OCI-M1 (cell line): ENCODE measurements at regions not wholly inside any gene's neighbourhood (a gene's known extent, or its start where the extent isn't known, plus 50 kb on each side); places are given as distances from the start of the nearest gene placed in this dataset.
A peak's percentile ranks its signal among the peaks of the same experiment; 100 is the strongest.

Source experiments
- DNase-seq: peaks from one replicate; lab custom pipeline; 2025; lab: John Stamatoyannopoulos, UW

DNA sequence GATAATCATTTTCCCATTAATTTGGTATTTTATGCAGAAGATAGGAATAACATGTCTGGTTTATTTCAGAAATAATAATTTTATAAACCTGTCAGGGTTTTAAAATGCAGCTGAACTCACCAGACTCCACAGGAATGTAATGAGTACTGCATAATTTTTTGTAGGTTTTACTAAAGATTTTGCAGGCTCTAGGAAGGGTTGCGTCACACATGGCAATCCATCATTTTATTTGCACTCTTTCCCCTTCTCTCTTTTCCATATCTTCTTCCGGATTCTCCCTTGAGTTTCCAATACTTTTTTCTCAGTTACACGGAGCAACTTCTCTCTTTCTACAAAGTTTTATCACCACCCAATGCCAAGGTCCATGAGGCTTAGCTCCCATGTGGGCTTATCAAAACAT, 234.7 kb downstream of the NFKBIZ start:
- peak; percentile 39 for DNase-seq

DNA sequence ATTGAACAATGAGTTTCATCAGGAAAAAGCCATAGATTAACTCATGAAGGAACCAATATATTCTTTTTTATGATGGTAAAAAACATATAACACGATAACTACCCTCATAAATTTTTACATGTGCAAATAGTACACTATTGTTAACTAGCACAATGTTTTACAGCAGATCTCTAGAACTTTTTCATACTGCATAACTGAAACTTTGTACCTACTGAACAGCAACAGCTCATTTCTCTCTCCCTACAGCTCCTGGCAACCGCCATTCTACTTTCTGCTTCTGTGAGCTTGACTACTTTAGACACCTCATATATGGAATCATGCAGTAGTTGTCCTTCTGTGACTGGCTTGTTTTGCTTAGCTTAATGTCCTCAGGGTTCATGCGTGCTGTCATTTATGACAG, 235.4 kb downstream of the NFKBIZ start:
- no peak for DNase-seq

DNA sequence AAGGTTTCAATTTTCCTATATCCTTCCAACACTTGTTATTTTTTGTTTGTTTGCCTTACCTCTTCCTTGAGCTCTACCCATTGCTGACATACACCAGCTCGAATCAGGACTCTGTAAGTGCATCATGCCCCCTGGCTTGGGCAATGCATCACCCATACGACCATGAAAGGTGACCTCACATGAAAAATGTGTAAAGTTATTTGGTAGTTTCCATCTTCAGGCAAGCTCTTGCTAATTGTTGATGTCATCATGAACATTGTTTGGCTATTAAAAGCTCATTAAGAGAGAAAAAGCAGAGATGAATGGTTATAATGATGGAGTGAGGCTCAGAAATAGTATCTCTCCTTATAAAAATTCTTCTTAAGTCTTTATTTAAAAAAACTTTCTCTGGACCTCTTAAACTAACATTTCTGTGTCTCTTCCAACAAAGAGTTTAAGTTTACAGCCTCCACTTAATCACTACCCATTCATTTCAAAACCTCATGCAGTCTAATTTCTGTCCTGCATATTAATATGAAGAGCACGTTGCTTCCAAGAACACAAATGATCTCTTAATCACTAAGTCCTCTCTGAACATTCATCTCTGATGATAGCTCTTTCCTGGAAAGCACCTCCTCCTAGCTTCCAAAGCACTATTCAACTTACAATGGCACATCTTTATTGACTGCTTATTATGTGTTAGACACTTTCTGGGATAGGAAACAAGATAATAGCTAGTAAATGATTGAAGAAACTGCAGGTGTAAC, 236.3 kb downstream of the NFKBIZ start:
- DNase-seq = peak; percentile 52

DNA sequence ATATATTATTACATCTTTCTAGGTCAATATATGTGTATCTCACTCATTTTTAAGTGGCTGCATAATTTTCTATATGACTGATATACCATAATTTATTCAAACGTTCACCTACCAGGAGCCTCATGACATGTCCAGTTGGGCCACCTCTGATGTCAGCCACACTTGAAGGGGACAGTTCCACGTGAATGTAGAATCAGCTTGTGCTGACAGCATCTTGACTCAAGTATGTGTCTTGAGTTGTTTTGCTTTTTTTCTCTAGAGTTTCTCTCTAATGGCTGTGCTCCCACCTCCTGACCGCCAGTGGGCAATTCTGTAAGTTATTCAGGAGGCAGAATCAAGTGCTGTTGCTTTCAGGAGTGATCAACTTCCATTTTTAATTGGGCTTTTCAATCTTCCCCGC, 237.9 kb downstream of the NFKBIZ start:
- DNase-seq = no peak

DNA sequence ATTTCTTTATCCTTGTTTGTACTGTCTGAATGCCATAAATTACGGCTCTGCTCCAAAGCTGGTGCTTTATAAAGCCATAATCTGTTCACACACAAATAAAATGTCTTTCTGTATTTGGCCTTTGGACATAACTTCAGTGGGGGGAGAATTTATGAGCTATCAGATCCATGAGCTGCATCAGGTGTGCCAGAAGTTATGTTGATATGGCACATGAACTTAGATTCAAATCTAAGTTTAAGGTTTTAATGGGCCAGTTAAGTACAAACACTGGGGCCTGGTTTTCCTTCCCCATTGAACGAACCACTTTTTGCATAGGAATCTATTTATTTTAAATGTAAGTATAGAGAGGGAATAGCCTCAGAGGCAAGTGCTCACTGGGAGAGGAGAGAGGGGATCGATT, 239.9 kb downstream of the NFKBIZ start:
- no peak for DNase-seq

DNA sequence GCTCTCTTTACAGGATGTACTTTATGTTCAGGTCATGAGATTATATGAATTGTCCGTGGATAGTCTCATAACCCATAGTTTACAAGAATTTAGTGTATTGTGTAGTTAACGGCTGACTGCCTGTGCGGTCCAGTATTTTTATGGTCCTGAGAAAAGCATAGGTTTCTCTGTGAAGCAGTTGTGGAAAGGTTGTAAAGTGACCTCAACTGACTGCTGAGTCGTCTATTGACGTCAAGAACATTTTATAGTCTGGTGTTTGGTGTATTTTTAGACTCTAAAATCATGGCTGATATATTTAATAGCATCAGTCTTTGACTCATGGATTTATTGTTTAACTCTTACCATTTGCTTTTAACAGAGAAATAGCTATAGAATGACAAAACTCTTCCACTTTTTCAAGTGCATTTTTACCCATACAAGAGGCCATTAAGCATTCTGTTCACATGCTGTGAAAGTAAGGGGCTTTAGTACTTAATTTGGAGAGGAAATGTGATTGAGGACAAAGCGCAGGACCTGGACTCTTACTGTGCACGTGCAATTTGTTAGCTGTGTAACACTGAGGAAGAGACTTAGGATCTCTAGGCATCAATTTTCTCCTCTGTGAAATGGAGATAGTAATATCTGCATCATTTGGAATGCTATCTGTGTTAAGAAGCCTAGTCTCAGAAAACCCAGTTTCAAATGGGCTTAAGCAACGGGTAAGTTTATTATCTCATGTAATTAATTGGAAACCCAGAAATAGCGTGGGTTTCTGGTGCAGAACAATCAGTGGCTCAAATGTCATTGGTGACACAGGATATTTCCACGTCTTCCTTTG, 240.8 kb downstream of the NFKBIZ start:
- no peak for DNase-seq

DNA sequence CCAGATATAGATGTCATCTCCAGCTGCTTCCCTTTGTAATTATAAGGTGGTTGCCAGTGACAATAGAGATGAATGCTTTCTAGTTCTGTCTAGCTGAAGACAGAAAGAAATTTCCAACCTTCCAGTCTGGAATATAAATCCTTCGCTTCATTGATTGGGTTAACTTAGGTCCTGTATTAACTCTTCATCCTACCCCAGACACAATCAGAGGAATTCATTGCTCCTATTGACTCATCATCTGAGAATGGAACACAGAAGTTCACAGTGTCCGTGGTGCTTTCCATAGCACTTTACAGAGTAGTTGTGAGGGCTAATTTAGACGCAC, 241.4 kb downstream of the NFKBIZ start:
- DNase-seq = no peak

DNA sequence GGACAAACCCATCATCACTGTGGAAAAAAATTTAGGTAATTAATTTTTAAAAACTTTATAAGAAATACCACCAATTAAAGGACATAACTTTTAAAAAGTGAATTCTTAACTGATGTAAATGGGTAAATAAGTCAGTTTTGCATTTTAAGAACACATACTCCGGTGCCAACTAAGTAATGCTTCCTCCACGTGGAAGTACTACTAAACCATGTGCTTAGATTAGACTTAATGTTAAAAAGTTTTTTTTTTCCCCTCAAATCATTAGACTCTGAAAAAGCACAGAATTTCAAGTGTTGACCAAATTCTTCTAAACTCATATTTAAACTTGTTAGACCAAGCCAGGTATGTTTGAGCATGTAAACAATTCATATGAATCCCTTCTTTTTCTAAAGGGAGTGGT, 242.0 kb downstream of the NFKBIZ start:
- no peak for DNase-seq

DNA sequence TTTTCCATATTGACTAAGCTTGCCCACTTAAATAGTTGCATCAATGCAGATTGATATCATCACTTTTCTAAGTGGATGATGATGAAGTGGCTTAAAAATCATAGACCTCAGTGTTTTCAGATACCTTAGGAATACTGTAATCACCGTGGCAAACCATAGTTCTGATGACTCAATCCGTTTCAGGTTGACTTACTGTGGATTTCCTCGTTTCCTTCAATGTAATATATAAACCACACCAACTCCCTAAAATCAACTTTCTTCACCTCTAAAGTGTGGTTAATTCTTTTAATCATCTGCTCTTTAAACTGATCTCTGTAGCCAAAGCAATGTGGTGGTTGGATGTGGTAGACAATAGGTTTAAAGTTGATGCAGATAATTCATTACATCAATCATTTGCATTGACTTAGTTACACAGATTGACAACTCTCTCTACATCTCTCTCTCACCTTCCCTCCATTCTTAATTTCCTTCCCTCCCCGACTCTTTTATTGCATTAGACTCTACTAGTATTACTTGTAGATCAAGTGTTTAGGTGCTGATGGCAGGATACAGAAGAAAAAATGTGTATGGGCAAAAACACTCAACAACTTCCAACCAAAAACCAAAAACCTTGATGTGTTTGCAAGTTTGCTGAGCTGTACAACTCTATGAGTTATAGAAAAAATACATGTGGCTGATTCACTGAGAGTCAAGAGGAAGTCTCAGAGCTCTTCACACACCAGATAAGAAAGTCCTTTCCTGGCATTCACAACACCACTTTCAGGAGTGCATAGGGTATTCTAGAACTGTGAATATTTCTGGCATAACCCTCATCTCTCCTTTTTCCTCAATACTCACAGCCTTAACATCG, 243.5 kb downstream of the NFKBIZ start:
- DNase-seq = peak; percentile 67

DNA sequence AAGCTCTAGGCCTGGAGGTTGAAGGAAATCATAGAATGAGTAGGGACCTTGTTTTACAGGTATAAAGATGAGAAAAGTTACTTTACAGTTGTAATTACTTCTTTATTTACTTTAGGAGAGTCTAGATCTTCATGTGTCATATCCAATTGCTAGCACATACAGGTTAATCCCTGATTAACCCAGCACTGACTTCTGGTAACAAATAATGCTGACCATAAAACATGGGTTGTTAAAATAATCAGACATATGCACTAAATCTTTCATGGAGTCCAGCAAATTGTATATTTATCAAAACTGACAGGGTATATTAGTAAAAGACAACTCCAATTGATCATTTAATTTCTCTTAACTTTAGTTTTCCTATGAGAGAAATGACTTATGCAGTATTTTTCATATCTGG, 245.2 kb downstream of the NFKBIZ start:
- DNase-seq = no peak

DNA sequence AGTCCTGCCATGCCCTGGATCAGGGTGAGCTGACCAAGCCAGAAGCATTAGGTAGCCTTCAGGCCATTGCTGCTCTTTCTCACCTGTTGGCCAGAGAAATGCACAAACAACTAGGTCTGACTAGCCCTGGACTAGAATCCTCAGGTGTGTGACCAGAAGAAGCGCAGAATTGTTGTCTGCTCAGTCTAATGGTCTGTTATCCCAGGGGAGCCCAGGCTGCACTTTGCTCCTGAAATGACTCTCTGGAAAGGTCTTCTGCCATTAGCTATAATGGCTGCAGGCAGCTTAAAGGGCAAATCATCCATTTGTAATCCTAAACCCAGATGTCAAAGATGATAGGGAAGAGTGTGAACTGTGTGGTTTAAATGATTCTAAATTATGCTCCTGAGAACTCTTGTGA, 246.1 kb downstream of the NFKBIZ start:
- DNase-seq = no peak

DNA sequence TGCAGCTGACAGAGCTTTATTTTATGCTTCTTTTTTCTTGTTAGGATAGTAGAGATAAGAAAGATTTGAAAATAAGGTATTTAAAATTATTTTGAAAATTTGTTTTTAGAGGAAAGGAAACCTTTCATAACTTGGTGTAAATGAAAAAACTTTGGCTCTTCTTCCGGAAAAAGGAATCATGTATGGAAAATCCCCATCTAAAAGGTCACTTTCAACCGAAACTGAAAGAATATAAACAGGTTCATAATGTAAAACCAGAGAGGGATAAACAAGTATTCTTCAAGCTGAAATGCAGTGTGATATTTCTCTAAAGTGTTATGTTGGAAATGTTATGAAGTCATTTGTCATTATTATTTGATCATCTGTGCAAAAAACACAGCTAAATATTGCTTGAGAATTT, 246.8 kb downstream of the NFKBIZ start:
- DNase-seq = no peak

DNA sequence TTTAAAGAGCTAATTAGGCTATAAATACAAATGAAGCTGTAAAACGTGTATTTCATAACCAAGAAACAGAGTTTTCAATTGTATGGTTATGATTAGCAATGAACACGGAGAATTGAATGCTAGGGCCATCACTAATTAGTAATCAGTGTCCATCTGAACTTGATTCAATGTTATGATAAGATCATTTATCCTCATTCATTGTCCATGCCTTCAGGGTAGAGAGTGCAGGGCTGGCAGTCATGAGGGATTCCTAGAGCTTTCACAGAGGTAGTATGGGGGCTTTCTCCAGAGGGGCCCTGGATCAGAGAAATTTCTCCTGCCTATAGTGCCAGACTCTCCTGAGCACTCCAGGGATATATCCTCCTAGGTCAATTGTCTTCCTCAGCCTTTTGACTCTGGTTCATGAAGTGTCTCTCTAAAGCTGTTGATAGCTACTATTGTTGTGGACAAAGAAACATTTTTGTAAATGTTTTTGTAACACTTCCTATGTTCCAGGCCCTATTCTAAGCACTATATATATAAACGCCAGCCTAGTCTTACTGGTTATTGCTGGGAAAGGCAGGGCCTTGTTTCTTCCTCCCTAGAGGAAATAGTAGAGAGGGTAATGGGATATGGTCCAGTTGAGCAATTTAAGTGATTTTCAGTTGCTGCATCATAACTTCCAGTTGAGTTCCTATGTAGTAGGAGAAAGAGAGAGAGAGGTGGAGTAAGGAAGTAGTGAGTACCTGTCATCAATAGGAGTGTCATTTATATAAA, 249.0 kb downstream of the NFKBIZ start:
- DNase-seq = no peak

DNA sequence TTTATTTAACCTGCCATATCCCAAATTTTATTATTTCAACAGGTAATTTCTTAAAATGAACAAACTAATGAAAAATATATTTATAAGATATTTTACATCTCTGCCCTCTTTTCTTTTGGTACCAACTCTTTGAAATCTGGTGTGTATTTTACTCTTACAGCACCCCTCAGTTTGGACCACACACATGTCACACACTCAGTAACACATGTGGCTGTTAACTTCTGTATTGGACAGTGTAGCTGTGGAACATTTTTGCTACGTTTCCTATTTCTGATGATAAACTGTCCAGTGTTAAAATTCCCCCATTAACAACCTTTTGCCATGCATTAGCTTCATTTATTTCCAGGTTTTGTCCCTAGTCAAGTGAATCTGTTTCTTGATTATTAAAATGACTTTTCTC, 250.6 kb downstream of the NFKBIZ start:
- DNase-seq = no peak

DNA sequence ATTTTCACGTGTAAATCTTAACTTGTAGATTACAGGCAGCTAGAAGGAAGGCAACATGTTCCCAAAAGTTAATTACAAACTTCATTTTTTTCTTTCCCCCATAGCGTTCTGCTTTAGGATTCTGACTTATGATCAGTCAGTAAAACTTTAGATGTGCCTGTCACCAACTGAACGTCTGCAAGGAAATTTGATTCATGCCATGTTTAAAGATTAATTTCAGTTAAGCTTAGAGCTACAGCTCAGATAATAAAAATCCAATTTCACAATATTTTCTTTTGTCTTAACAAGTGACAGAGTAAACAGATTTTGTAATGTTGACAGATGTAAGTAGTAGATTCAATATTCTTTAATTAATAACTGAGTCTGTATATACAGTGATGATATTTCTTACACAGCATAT, 253.1 kb downstream of the NFKBIZ start:
- no peak for DNase-seq

DNA sequence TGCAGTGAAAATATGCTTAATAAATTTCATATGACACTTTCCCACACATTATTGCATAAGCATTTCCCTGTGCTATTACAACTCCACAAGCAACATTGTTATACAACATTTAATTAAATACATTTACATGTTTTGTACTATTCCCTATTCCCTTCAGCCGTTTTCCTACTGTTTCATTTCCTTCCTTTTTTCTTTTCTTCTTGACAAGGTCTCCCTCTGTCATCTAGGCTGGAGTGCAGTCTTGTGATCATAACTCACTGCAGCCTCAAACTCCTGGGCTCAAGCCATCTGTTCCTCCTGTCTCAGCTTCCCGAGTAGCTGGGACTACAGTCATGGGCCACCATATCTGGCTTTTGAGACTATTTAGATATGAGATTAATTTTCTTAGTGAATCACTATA, 254.7 kb downstream of the NFKBIZ start:
- no peak for DNase-seq

DNA sequence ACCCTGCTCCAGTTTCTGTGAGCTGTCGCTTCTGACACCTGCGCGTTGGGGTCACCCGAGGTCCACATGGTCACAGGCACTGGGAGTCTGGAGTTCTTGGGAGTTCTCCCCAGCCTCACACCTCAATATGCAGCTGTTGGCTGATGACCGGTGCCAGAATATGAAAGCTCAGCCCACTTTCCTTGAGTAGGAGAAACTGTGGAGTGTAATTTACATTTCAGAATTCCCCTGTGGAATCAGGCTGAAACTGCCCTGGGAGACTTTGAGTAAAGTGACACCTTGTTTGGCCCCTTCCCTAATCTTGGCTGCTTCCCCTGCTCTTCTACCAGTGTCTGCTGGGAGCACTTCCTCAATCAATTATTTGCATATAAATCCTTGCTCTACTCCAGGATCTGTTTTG, 255.9 kb downstream of the NFKBIZ start:
- no peak for DNase-seq

DNA sequence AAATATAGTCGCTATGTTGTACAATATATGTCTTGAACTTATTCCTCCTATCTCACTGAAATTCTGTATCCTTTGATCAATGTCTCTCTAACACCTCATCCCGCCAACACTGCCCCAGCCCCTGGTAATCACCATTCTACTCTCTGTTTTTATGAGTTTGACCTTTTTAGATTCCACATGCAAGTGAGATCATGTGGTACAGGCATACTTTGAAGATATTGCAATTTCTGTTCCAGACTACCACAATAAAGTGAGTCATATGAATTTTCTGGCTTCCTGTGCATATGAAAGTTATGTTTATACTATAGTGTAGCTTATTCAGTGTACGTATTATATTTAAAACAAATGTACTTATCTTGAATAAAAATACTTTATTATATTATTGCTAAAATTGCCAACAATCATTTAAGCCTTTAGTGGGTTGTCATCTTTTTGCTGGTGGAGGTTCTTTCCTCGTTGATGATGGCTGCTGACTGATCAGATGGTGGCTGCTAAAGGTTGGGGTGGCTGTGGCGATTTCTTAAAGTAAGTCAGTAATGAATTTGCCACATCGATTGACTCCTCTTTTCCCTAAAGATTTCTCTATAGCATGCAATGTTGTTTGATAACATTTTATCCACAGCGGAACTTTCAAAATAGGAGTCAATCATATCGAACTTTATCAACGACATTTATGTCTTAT, 257.2 kb downstream of the NFKBIZ start:
- DNase-seq = no peak

DNA sequence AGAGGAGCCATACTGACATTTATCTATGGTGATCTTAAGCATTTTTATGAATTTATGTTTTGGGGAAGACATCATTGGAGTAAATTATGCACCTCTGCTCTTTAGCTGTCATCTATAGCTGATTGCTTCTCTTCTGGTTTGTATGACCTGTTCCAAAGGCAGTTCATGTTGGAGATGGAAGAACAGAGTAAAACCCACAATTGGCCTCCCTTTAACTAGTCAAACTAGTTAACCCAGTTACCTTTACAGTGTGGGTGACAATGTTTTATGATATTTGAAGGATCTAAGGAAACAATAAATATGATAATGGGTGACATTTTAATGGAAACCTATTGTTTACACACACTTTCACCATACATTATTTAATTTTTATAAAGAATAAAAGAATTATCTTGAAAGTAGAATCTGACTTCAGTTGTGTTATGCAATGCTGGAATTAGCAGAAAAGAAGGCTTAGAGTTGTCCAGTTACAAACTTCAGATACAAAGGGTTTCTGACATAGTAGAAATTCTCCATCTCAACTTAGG, 263.5 kb downstream of the NFKBIZ start:
- no peak for DNase-seq

DNA sequence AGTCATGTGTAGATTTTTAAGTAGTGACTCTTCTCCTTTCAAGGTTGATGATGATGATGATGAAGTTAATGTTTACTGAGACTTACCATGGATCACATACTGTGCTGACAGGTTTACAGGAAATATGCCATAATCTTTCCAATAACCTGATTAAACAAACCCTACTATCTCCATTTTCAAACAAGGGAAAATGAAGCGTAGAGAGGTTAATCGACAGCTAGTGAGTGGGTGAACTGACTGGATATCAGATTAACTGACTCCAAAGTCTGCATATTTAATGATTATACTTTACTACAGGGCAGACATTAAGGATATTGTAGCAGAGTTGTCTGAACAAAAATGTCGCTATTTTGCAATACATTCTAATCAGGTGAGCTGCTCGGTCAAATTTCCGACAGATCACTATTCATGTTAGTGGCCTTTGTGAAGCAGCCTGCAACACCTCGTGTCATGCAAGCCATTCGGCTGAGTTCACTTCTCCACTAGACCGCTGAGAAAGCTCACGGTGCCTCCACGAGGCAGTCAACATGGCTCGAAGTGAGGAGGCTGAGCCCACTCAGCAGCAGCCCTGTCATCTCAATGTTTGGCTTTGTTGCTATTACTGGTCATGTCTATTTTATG, 264.2 kb downstream of the NFKBIZ start:
- no peak for DNase-seq
